ENCODE measurements at regions not wholly inside any gene's neighbourhood (a gene's known extent, or its start where the extent isn't known, plus 50 kb on each side); places are given as distances from the start of the nearest gene placed in this dataset.
"Not testable (repeated sequence)": the region's sequence is repeated elsewhere in the genome, so short reads cannot be mapped to it uniquely, and the experiment has no call there.

GRCh38 chr11:81377418-81377817 is 1356.2 kb downstream of the FAM181B start:
- DNase-seq: no peak

- no peak for DNase-seq
Measured at GRCh38 chr11:81373986-81374385, 1359.7 kb downstream of the FAM181B start.

DNA sequence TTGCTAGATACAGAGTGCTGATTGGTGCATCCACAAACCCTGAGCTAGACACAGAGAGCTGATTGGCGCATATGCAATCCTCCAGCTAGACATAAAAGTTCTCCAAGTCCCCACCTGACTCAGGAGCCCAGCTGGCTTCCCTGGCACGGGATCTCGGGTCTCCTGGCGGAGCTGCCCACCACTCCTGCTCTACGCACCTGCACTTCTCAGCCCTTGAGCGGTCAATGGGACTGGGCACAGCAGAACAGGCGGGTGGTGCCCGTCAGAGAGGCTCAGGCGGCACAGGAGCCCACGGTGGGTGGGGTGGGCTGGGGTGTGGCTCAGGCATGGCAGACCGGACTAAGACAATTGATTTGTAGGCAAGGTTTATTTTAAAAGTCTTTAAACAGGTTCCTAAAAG is 1365.5 kb downstream of the FAM181B start:
- DNase-seq: no peak

DNA sequence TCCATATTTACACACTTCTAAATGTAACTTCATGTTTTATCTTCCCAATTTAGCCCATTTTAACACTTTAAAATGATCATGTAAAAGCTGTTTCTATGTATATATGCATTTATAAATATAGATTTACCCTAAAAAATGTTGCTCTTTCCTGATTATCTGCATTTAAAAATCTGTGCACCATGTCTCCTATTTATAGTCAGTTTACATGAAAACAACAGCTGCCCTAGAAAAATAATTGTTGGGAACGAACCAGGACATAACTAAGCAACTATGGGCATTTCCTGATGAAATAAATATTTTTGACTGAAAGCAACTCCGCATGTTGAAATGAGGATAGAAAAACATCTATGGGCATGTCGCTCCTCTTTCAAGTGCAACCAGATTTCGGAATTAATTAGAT is 1368.2 kb downstream of the FAM181B start:
- DNase-seq: no peak

DNA sequence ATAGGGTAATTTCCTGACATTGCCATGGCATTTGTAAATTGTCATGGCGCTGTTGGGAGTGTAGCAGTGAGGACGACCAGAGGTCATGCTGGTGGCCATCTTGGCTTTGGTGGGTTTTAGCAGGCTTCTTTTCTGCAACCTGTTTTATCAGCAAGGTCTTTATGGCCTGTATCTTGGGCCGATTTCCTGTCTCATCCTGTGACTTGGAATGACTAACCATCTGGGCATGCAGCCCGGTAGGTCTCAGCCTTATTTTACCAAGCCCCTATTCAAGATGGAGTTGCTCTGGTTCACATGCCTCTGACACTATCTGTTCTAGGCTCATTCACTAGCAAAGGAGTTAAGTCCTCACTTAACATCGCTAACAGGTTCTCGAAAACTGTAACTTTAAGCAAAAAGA is 1374.2 kb downstream of the FAM181B start:
- no peak for DNase-seq

DNA sequence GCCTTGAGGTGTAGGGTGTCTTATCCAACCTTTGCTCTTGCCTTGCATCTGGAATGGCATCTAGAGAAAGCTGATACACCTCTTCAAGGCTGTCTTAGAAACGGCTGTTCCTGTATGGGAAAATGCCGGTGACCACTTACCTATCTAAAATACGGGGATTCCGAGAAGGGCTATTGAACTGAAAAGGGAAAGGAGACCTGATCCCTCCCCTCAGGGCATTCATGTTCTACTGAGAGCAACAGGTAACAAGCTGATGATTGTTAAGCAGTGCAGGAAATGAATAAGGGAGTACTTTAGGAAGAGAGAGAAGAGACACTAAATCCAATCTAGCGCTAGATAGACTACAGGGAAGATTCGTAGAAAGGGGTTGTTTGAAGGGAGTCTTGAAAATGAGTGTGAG is 1388.1 kb downstream of the FAM181B start:
- no peak for DNase-seq

DNA sequence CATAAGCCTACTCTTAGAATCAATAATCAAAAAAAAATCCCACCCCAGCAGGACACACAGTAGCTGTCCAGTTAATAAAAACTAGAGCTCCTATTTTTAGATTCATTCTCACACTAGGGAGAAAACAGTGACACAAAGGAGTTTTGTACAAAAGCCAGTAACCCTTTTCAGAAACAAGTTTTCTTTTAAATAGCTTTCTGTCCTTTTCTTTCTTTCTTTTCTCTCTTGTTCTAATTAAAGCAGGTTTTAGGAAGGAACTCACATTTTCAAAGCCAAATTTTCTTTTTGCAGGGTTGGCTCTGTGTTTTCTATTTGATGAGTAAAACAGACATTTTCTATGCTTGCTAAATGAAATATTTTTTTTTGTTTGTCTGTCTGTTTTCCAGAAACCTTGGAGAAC is 1390.7 kb downstream of the FAM181B start:
- no peak for DNase-seq

GRCh38 chr11:81340225-81340624 is 1393.4 kb downstream of the FAM181B start:
- DNase-seq: no peak

- no peak for DNase-seq
Measured at GRCh38 chr11:81339521-81339920, 1394.1 kb downstream of the FAM181B start.

DNA sequence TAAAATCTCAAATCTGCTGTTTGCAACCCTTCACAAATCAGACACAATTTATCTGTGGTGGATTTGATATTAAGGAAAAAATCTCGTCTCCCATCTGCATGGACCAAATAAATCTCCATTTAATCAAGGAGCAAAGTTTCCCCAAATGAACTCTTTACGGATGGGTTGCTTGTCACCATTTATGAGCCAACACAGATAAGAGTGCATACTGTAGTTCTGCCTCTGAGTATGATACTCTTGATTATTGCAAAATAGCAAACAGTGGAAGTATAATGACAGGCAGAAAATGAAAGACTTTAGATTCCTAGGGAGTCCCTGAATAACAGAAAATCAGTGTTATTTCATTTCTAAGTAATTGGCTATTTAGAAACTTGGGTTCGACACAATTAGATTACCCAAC is 1395.9 kb downstream of the FAM181B start:
- DNase-seq: no peak

DNA sequence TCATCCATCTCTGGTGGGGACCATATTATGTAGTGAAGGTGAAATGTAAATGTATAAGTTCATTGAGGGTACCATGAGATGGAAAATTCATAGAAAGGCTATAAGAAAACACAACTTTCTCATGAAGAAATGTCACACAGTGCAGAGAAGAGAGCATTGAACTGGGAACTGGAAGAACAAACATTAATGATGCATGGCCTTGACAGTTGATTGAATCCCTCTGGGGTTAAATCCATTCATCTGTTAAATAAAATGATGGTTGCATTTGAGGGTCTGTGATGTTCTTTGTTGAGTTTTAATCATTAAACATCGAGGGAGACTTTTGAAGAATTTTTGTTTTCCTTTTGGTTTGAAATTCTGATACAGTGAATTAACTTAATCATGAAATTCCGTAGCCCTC is 1401.4 kb downstream of the FAM181B start:
- DNase-seq: no peak

DNA sequence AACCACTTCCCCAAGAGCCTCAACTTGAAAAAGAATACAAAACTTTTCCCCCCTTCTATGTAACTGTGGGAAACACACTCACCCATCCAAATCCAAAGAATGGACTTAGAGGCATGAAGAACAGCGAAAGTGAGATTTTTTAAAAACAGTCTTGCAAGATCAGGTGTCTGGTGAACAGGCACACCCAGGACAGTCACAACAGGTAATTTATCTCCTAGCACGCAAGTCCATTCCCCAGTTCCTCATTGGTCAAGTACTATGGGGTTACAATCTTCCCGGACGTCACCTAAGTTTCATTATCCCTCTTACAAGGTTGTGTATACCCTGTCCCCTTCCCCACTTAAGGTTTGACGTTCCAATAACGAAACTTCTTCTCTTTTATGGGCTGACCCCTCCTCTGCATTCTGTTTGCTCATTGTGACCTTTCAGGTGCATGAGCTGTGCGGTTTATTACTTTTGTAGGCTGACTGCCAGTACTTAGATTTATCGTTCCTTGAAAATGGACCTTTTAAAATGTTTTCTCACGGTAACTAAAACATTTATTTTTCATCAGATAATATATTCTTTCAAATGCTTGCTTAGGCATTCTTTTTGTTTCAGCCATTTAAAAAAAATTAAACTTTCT is 1401.9 kb downstream of the FAM181B start:
- DNase-seq: no peak

DNA sequence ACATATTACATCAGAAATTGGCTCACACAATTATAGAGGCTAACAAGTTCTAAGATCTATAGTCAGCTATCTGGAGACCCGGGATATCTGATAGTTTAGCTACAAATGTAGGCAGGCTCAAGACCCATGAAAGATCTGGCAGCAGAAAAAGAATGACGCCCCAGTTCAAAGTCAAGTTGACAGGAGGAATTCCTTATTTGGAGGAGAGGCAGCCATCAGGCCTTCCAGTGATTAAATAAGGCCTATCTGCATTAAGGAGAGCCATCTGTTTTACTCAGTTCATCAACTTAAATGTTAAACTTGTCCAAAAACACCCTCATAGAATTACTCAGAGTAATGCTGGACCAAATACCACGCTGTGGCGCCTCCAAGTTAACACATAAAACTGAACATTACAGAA is 1402.6 kb downstream of the FAM181B start:
- DNase-seq: no peak

GRCh38 chr11:81303038-81303664 is 1430.5 kb downstream of the FAM181B start:
- no peak for DNase-seq

DNA sequence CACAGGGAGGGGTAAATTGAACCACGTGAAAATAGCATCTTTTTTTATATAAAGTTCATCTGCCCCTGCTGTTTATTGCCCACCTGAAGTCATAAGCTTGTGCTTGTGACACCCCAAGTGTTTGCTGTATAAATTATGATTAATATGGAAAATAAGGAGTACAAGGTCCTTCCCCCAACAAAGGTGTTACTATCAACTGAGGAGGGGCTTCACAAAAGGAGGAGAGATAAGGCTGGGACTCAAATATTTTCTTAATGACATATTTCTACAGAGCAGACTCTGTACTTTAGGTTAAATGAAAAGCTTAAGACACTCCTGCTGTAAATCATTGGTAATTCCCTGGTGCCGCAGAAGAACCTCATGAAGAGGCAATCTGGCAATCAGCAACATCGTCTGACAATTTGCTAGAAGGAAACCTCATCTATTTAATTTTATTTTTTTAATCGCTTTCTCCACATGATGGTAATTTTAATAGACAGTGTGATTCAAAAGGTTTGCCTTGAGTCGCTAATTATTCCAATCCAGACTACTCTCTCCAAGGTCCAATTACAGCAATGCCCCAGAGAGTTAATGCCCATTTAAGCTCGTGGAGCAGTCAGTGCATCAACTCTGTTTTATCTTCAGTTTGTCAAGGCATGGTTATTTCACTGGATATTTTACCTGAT is 1432.4 kb downstream of the FAM181B start:
- no peak for DNase-seq

DNA sequence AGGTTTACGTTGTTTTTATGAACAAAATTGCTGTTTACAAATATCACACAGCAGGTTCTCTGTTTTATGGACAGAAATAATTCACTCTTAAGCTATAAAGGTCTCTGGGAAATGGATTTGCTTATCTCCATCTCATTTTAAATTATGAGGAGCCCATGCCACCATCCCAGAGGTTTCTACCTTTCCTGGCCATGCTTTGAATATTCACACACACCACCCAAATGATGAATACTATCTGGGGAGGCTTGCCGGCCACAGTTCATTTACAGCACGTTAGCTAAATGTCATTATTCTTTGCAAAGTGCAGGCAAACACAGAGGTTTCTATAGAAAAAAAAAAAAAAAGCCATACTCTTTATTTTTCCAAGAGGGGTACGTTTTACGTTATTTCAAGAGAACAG is 1446.7 kb downstream of the FAM181B start:
- no peak for DNase-seq

GRCh38 chr11:81286550-81286949 is 1447.1 kb downstream of the FAM181B start:
- no peak for DNase-seq

GRCh38 chr11:81280228-81280627 is 1453.4 kb downstream of the FAM181B start:
- DNase-seq: not testable (repeated sequence)

GRCh38 chr11:81278991-81279390 is 1454.7 kb downstream of the FAM181B start:
- no peak for DNase-seq

DNA sequence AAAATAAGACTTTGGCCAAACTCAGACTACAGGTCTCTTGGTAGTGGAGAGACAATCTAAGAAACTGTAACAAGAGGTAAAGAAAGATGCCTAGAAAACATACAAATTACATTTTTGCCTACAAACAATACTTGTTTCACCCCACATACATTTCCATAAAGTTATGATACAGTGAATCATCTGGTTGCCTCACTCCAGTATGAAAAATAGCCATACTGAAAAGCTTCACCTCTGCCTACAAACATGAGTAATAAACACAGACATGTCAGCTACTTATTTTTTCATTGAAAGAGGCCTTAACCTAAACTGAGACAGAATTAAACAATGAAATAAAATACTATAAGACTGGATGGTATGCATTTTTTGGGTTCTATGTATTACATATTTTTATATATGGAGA is 1463.0 kb downstream of the FAM181B start:
- DNase-seq: no peak

DNA sequence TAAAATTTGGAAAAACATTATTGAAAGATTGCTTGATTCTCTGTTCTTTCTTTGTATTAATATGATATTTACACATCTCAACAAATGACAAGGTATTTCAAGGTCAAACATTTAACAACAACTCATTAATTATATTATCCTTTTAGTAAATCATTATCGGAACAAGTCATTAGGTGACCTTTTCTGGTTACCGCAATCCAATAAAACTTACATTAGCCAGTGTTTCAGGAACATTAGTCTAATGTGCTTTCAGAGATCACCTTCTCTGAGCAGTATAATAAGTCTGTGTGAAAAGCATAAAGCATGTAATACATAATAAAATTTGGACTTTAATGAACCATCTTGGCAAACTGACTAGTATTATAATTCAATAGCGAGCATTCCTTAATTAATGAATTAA is 1466.4 kb downstream of the FAM181B start:
- DNase-seq: no peak

DNA sequence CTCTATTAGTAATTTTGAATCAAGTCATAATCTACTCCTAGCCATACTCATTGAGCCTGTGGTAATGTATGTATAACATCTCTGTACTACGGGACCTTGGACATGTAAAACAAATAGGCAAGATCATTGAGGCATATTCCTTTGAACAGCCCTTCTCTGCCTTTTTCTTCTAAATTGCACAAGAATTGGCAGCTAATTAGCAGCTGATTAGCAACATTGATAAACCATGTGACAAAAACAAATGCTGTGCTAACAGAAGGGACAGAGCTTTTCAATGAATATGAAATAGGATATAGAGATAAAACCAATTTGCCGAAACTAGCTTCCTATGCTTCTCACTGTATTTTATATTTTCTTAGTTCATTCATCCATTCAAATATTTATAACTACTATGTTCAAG is 1474.2 kb downstream of the FAM181B start:
- no peak for DNase-seq

GRCh38 chr11:81255895-81256294 is 1477.8 kb downstream of the FAM181B start:
- no peak for DNase-seq

GRCh38 chr11:81253244-81253643 is 1480.4 kb downstream of the FAM181B start:
- DNase-seq: no peak

- no peak for DNase-seq
Measured at GRCh38 chr11:81246941-81247340, 1486.7 kb downstream of the FAM181B start.

Measured in fibroblast of skin of right biceps (primary cell).